HG02798 (cell line): ENCODE measurements at regions not wholly inside any gene's neighbourhood (a gene's known extent, or its start where the extent isn't known, plus 50 kb on each side); places are given as distances from the start of the nearest gene placed in this dataset.
"Not testable (repeated sequence)": the region's sequence is repeated elsewhere in the genome, so short reads cannot be mapped to it uniquely, and the experiment has no call there.

ENCODE experiments used
- ATAC-seq: cut with Tn5 transposase; IDR thresholded peaks from one replicate; pipeline ENCODE4 v1.9.1; 2021; ENCODE audit warnings: mild to moderate bottlenecking; ENCODE audit not compliant: unreplicated experiment, poor library complexity

GRCh38 chr1:101520302-101520701, 283.5 kb downstream of the S1PR1 start:
- peak; percentile 89 for ATAC-seq

- ATAC-seq = no peak
Observed at GRCh38 chr1:101522486-101522885, 285.7 kb downstream of the S1PR1 start.

GRCh38 chr1:101526813-101527212, 290.0 kb downstream of the S1PR1 start:
- no peak for ATAC-seq

GRCh38 chr1:101532377-101532776, 295.6 kb downstream of the S1PR1 start:
- ATAC-seq = no peak

- no peak for ATAC-seq
Observed at GRCh38 chr1:101540161-101540560, 303.3 kb downstream of the S1PR1 start.

- no peak for ATAC-seq
Observed at GRCh38 chr1:101546885-101547284, 310.1 kb downstream of the S1PR1 start.

GRCh38 chr1:101547357-101547756, 310.5 kb downstream of the S1PR1 start:
- no peak for ATAC-seq

GRCh38 chr1:101548376-101548775, 311.6 kb downstream of the S1PR1 start:
- no peak for ATAC-seq

GRCh38 chr1:101550581-101550980, 313.8 kb downstream of the S1PR1 start:
- ATAC-seq = no peak

- ATAC-seq = no peak
Observed at GRCh38 chr1:101566883-101567538, 330.2 kb downstream of the S1PR1 start.

- peak; percentile 98 for ATAC-seq
Observed at GRCh38 chr1:101567582-101568189, 330.9 kb downstream of the S1PR1 start.

GRCh38 chr1:101587741-101588140, 350.9 kb downstream of the S1PR1 start:
- ATAC-seq = no peak

GRCh38 chr1:101588677-101589076, 351.9 kb downstream of the S1PR1 start:
- ATAC-seq = no peak

GRCh38 chr1:101592845-101593244, 356.0 kb downstream of the S1PR1 start:
- ATAC-seq = no peak

GRCh38 chr1:101595881-101596374, 359.1 kb downstream of the S1PR1 start:
- no peak for ATAC-seq

GRCh38 chr1:101600615-101601014, 363.8 kb downstream of the S1PR1 start:
- ATAC-seq = not testable (repeated sequence)

GRCh38 chr1:101603726-101604125, 366.9 kb downstream of the S1PR1 start:
- ATAC-seq = no peak

GRCh38 chr1:101605878-101606277, 369.1 kb downstream of the S1PR1 start:
- ATAC-seq = no peak

GRCh38 chr1:101613546-101613945, 376.7 kb downstream of the S1PR1 start:
- no peak for ATAC-seq

GRCh38 chr1:101618900-101619299, 377.8 kb downstream of the OLFM3 start:
- ATAC-seq = no peak

- no peak for ATAC-seq
Observed at GRCh38 chr1:101632548-101633272, 364.0 kb downstream of the OLFM3 start.
